Effector memory CD4-positive, alpha-beta T cell (primary cell): ENCODE measurements at regions not wholly inside any gene's neighbourhood (a gene's known extent, or its start where the extent isn't known, plus 50 kb on each side); places are given as distances from the start of the nearest gene placed in this dataset.
"Not testable (repeated sequence)": the region's sequence is repeated elsewhere in the genome, so short reads cannot be mapped to it uniquely, and the experiment has no call there.

Source experiments
- DNase-seq, 3 donors: peaks; one replicate each; pipeline ENCODE4 v3.0.0-alpha.2; 2020
- H3K27ac ChIP-seq: 2 replicates; pipeline ENCODE4 v1.7.0; 2013; ENCODE audit warnings: mild to moderate bottlenecking, low read length, moderate library complexity; ENCODE audit not compliant: insufficient read depth, poor library complexity, severe bottlenecking
- H3K27me3 ChIP-seq: replicated peaks from 2 replicates; pipeline ENCODE4 v1.7.0; 2013; ENCODE audit warnings: mild to moderate bottlenecking, low read length; ENCODE audit not compliant: insufficient read depth, control insufficient read depth, poor library complexity, severe bottlenecking
- H3K36me3 ChIP-seq: 2 replicates; pipeline ENCODE4 v1.7.0; 2013; ENCODE audit warnings: mild to moderate bottlenecking, low read length, moderate library complexity; ENCODE audit not compliant: control insufficient read depth, insufficient read depth
- H3K4me1 ChIP-seq: 2 replicates; pipeline ENCODE4 v1.7.0; 2013; ENCODE audit warnings: low read length, mild to moderate bottlenecking; ENCODE audit not compliant: control insufficient read depth, insufficient read depth, poor library complexity, severe bottlenecking
- H3K4me3 ChIP-seq: 2 replicates; pipeline ENCODE4 v1.7.0; 2013; ENCODE audit warnings: low read length, low read depth, mild to moderate bottlenecking; ENCODE audit not compliant: insufficient read depth, poor library complexity, severe bottlenecking
- H3K9me3 ChIP-seq: 2 replicates; pipeline ENCODE4 v1.7.0; 2013; ENCODE audit warnings: mild to moderate bottlenecking, low read length, moderate library complexity; ENCODE audit not compliant: control insufficient read depth

DNA sequence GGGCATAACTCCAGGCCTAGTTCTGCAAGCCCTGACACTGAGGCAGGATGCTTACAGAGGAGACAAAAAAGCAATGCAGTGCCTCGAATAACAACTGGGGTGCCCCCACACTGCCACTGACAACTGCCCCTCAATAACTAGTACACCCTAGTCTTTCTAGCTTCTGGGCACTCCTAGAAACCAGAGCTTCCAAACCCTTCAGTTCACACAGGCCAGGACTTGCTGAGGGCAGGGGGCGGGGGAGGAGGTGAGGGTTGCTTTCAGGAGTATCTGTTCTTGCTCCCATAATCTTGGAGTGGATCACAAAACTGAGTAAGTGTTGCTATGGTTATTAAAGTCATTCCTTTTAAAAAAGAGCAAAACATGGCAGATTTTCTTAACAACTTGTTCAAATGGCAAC lies 333.1 kb downstream of the BCL2L11 start:
- DNase-seq, H3K4me1 ChIP-seq: not testable (repeated sequence)

DNA sequence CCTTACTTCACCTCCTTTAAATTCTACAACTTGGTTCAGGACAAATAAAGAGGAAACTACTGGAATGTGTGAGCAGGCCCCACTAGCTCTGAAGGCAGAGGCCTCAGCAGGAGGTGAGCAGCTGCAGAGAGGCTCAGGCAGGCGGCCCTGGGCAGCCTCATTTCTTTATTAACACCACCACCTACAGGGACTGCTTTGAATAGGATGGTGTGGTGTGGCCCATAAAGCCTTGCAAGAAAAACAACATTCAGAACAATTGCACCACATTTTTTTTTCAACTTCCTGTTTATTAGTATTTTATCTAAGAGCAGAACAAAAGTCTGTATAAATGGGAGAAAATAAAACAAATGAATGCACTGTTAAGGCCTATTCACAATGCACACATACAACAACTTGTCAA lies 333.7 kb downstream of the BCL2L11 start:
- DNase-seq, result peak; percentile 11 to 33 (median 22)
- not testable (repeated sequence) for H3K4me1 ChIP-seq, H3K4me3 ChIP-seq, H3K9me3 ChIP-seq, H3K27ac ChIP-seq, H3K27me3 ChIP-seq, H3K36me3 ChIP-seq

More for the DNA sequence above, 333.1 kb downstream of the BCL2L11 start:
- not testable (repeated sequence) for H3K27ac ChIP-seq, H3K27me3 ChIP-seq, H3K4me3 ChIP-seq, H3K9me3 ChIP-seq, H3K36me3 ChIP-seq

DNA sequence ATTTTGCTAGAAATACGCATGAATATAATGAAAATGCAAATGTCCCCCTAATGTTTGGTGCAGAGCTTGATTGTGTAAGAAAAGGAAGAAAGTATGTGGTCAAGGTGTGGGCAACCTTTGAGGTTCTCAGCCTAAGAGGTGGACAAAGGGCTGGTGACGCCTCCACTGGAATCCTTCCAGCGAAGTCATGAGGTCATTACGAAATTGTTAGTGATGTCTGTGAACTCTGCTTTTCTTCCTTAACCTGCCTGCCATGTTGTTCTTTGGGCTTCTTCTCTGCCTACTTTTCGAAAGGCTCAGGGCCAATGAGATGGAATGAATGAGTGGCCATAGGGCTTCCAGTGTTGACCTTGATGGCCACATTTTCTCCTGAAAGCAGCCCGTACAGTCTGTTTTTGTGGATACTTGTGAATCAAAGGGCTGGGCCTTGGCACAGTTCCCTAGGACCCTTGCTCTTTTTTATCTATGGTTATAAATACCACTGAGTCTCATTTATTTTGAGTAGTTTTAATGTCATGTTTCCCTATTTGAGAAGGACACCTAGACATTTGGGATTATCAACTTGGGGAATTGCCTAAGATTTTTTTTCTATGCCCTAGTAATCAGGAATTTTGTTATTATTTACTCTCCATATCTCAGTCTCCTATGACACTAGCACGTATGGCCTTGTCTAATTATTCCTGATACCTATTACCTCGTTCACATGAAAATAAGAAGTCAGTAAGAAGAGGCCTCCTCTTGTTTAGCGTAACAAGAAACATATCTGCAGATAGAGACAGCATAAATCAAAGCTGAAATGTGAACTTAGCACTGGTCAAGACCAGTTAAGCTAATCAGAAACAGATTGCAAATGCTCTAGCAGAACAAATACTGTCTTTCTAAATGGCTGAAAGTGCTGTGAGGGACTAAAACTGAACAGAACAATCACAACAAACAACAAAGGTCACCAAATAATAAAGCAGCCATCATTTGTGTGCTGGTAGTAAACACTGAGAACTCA lies 334.6 kb downstream of the BCL2L11 start:
- not testable (repeated sequence) for DNase-seq, H3K4me1 ChIP-seq, H3K9me3 ChIP-seq, H3K27ac ChIP-seq, H3K36me3 ChIP-seq, H3K27me3 ChIP-seq, H3K4me3 ChIP-seq

DNA sequence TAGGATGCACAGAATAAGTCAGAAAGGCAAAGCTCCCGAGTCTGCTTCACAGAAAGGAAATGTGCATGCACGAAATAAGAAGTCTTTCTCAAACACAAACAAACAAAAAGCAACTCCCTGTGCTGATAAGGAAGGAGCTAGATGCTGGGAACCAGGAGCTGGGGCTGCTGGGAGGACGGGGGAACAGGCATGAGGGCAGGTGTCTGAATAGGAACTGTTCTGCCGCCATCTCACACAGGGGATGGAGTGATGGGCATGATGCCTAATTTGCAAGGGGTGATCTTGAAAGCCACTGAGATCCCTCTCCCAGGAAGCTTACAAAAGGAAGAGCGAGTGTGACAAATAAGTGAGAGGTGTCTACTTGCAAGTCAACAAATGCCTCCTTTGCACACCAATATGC lies 336.5 kb downstream of the BCL2L11 start:
- not testable (repeated sequence) for H3K4me3 ChIP-seq, H3K27me3 ChIP-seq, H3K36me3 ChIP-seq, H3K4me1 ChIP-seq, DNase-seq, H3K27ac ChIP-seq, H3K9me3 ChIP-seq

DNA sequence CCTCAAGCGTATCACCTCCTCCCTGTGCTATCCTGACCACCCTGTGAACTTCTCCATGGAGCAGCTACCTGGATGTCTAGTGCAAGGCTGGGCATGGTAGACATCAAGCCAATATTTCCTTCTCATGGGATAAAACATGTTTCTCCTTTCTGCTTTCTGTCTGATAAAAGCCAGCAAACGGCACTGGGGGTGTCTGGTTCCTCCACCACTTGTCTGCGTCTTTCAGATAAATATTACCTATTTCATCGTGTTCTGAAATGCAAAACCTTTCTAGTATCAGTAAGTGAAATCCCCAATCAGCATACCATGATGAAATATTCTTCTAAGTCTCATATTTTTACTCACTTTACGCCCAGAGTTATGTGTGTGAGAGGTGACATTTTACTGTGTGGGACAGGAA lies 340.2 kb downstream of the BCL2L11 start:
- H3K4me3 ChIP-seq, H3K4me1 ChIP-seq, H3K9me3 ChIP-seq, DNase-seq, H3K36me3 ChIP-seq, H3K27me3 ChIP-seq, H3K27ac ChIP-seq: not testable (repeated sequence)

DNA sequence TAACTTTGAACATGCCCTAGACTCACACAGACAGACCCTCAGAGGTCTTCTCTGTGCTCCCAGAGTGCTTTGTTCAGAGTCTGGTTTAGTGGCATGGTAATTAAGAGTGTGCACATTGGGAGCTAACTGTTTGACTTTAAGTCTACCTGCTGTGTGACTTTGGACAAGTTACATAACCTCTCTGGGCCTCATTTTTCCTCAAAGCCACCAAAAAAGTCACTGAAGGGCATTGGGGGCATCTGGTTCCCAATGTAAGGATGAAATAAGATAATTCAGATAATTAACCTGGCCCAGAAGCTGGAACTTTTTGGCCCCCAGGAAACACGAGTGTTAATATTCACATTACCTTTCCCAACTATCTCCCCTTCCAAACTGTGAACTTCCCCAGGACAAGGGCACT lies 341.1 kb downstream of the BCL2L11 start:
- H3K36me3 ChIP-seq, H3K27ac ChIP-seq: not testable (repeated sequence)

DNA sequence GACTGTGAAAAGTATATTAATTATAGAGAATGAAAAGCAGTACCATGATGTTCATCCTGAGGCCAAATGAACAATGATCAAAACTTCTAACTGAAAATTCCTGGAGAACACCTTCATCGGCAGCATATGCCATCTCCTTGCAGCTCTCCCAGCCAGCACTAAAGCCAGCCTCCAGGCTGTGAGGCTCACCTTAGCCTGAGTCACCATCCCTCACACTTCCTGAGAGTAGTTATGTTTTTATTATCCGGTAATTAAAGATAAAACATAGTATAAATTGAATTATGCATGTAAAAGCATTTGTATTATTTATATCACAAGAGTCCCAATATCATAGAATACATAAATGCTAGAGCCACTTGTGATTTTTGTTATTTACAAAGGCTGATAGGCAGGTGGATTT lies 341.9 kb downstream of the BCL2L11 start:
- H3K9me3 ChIP-seq, H3K4me3 ChIP-seq, H3K4me1 ChIP-seq, DNase-seq, H3K27me3 ChIP-seq, H3K36me3 ChIP-seq, H3K27ac ChIP-seq: not testable (repeated sequence)

More for the DNA sequence above, 341.1 kb downstream of the BCL2L11 start:
- DNase-seq, H3K4me3 ChIP-seq, H3K9me3 ChIP-seq, H3K27me3 ChIP-seq, H3K4me1 ChIP-seq: not testable (repeated sequence)

DNA sequence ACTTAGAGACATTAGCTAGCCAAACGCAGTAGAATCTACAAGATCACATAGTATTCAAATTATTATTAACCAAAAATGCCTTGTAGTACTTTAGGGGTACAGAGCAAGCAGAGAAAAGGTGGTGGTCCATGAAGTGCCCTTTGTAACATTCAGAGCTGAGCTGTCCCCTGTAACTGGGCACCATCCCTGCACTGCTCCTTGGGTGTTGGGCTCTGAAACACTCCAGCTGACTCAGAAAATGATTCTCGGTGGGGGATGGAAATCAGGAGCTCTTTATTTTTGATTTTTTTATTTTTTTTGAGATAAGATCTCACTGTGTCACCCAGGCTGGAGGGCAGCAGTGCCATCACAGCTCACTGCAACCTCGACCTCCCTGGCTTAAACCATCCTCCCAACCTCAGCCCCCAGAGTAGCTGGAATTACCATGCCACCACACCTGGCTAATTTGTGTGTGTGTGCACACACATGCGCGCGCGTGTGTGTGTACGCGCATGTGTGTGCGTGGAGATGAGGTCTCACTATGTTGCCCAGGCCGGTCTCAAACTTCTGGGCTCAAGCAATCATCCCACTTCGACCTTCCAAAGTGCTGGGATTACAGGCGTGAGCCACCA lies 342.6 kb downstream of the BCL2L11 start:
- not testable (repeated sequence) for H3K27me3 ChIP-seq, H3K4me3 ChIP-seq, H3K27ac ChIP-seq, H3K4me1 ChIP-seq, H3K36me3 ChIP-seq, H3K9me3 ChIP-seq
- peak in 1 of 3 donors; percentile 2 for DNase-seq

DNA sequence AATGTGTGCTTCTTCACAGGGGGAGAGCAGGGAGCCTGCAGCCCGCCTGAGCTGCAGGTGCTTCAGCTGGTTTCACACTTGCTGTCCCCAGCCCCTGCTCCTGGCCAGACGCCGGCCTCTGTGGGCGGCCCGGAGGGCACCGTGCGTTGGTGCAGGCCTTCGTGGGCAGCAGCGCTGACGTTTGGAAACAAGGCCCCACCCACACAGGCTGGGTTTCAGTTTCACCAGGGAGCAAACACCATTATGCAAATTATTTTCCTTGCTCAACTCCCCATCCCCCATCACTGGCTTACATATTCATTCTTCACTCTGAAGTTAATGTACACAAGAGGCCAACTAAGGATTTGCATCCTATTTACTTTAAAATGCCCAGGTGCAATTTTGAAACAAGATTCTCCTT lies 343.2 kb downstream of the BCL2L11 start:
- peak in 1 of 3 donors; percentile 20 for DNase-seq
- not testable (repeated sequence) for H3K27ac ChIP-seq, H3K36me3 ChIP-seq, H3K4me1 ChIP-seq, H3K4me3 ChIP-seq, H3K27me3 ChIP-seq, H3K9me3 ChIP-seq

DNA sequence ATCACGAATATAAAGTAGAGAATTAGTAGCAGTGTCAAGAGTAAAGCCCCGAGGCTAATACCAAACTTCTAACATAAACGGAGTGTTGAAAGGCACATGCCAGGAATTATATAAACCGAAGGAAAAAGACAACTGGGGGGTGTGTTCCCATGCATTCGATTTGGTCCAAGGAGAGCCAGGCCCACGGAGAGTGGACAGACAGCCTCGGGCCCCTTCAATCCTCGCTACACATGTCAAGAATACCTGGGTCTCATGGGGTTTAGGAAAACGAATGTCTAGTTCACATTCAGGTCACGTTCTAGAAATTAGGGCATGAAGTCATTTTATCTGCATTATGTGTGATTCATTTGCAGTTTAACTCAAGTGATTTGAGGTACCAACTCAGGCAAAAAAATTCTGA lies 343.7 kb downstream of the BCL2L11 start:
- not testable (repeated sequence) for H3K4me1 ChIP-seq, H3K27ac ChIP-seq, H3K9me3 ChIP-seq, H3K27me3 ChIP-seq, H3K36me3 ChIP-seq, H3K4me3 ChIP-seq, DNase-seq
